Limb (tissue), 2 donors: ENCODE measurements at regions not wholly inside any gene's neighbourhood (a gene's known extent, or its start where the extent isn't known, plus 50 kb on each side); places are given as distances from the start of the nearest gene placed in this dataset.
A peak's percentile ranks its signal among the peaks of the same experiment; 100 is the strongest.

Experiments
- DNase-seq, 2 donors: peaks; one replicate each; pipeline ENCODE4 v3.0.0-alpha.2; 2016; ENCODE audit errors: extremely low spot score in 2 of 2

GRCh38 chr9:89655990-89656657 lies 51.3 kb downstream of the GADD45G start:
- no peak for DNase-seq

DNA sequence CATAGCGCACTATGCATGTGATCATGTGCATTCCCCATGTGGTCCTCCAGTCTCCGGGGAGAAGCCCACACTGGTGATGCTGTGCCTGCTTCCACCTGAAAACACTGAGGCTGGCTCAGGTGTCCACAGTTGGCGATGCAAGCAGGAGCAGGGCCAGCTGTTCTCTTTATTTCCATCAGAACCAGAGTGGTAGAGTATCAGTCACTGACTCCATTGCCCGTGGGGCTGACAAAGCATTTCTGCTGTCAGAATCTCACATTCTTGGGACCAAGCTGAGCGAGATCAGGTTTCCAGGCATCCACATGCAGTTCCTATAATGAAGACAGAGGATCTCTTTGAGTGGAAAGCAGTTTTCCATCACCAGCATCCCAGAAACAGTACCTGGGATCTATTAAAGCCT lies 52.5 kb downstream of the GADD45G start:
- DNase-seq: no peak

GRCh38 chr9:89657765-89658164 lies 53.0 kb downstream of the GADD45G start:
- DNase-seq: no peak

DNA sequence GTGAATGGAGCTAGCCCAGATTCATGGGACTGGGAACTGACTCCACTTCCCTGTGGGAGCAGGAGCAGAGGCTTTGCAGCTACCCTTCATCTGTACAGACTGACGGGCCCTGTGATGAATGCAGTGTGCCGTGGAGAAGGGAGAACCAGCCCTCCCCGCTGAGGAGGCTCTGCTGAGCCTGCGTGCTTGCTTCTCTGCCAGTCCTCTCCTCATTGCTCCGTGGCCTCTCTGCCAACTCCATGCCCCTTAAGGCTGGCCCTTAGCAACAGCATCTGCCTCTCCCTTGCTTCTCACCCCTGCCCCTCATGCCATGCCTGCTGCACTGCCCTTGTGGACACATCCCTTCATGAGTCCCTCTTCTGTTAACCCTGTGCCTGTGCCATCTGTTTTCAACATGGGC lies 53.6 kb downstream of the GADD45G start:
- no peak for DNase-seq

GRCh38 chr9:89658931-89659330 lies 54.1 kb downstream of the GADD45G start:
- no peak for DNase-seq

- DNase-seq: no peak
Measured at GRCh38 chr9:89659473-89659872, 54.7 kb downstream of the GADD45G start.

DNA sequence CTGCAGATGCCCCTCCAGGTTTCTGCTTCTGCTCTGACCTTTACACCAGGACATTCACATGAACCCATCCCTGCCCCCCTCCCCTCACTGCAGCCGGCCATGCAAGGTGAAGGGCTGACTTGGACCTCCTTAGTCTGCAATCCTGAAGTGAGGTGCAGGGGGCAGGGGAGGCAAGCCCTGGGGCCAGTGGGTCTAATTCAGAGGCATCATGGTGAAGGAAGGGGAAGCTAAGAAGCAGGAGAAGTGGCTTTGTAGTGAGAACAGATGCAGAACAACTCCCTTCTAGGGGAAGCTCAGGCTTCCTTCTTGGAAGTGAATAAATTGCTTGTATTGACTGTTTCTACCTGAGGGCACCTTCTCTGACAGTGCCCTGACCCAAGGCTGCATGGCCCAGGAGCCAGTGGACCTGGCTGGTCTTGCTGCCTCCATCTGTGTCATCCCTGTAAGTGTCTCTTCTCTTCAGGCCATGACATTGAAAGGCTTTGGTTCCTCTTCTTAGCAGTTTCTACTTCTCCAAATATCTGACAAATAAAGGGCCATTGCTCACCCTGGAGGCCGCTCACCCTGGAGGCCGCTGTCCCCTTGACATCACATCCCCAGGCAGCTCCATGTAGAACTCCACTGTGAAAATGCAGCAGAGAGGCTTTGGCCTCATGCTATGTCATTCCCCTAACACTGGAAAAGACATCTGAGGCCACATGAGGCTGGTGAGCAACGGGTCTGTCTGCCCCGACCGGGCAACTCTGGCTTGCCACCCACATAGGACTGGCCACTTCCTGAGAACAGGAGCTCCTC lies 55.3 kb downstream of the GADD45G start:
- no peak for DNase-seq

DNA sequence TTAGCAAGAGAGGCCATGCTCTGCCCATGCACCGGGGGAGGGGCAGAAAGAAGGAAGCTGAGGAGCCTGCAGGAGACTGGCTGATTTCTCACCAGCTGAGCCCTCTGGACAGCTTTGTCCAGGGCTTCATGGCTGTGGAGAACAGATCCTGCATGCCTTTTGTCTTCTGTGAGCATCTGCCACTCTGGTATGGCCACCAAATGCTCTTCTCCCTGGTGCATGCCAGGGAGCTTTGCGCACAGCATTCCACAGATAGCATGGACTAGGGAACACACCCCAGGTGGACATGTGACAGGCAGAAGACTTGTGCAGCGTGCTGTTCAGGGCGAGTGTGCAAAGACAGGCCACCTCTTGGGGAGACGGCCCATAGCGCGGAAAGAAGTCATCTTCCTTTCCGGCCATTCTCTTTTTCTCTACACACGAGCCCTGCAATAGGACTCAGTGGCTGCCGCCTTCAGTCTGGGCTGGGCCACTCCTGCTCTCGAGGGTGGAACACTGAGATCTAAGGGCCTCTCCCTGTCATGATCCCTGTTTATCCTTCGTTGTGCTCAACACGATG lies 56.7 kb downstream of the GADD45G start:
- DNase-seq: peak in 1 of 2 donors; percentile 59

- DNase-seq: peak; percentile 96 to 98
Measured at GRCh38 chr9:89661956-89662717, 57.3 kb downstream of the GADD45G start.

- no peak for DNase-seq
Measured at GRCh38 chr9:89662718-89663613, 58.2 kb downstream of the GADD45G start.

DNA sequence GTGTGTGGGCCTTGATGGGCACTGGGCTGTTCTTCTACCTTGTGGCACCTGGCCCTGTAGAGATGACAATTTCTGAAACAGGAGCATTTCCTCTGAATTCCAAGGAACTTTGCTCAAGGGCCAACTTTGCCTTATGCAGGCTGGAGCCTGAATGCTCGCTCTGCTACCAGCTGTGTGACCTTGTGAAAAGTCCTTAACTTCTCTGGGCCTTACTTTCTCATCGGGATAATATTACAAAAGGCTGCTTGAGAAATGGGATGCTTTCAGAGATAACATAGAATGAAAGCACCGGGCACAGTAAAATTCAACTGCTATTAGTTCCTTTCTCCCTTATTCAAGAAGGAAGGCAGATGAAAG lies 58.8 kb downstream of the GADD45G start:
- DNase-seq: no peak

DNA sequence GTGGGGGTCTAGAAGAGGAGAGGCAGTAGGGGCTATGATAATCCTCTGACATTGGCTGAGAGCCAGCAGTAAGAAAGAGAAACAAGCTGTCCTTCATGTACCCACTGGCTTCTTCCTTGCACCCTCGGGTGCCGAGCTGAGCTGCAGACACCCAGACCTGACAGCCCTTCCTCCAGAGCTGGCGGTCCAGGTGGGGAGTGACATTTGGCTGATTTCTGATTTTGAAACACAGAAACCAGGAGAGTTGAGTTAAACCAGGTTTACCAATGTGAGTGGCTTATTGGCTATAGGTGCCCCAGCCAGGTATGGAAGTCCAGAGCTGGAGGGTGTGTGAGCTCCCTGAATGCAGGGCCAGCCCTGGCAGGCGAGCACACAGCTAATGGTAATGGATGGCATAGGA lies 59.2 kb downstream of the GADD45G start:
- DNase-seq: no peak

- peak in 1 of 2 donors; percentile 21 for DNase-seq
Measured at GRCh38 chr9:89664896-89665329, 60.1 kb downstream of the GADD45G start.

DNA sequence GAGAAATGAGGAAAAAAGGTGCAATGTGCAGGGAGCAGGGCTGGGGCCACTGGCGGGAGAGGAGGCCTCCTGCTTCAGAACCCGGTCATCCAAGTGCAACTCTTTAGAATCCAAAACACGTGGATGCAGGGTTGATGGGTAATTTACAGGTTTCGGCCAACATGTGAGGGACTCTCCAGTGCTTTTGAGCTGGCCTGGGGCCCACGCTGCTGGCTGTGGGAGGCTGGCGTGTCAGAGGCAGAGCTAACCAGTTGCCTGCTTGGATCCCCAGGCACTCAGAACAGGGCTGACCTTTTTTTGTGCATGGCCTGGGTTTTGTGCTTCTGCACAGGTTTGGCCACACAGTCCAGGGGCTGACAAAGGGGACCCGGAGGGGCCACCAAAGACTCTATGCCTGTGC lies 61.6 kb downstream of the GADD45G start:
- no peak for DNase-seq

GRCh38 chr9:89666950-89667349 lies 62.1 kb downstream of the GADD45G start:
- no peak for DNase-seq

- no peak for DNase-seq
Measured at GRCh38 chr9:89667726-89668125, 62.9 kb downstream of the GADD45G start.

- no peak for DNase-seq
Measured at GRCh38 chr9:89668216-89668865, 63.5 kb downstream of the GADD45G start.

DNA sequence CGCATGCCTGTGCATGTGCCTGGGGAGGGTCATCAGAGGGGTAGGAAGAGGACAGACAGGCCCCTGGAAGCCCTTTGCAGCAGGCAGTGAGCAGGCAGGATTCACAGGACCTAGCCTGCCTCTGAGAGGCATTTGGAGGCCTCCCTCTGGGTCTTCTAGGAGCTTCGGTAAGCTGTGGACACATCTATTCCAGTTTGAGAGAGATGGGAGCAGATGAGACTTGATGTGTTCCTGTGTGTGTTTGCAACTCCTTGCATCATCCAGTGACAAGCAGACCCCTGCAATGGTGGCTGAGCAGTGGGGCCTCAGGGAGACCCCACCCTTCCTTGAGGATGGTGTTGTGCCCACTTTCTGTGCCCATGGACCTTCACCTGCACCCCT lies 64.0 kb downstream of the GADD45G start:
- no peak for DNase-seq

DNA sequence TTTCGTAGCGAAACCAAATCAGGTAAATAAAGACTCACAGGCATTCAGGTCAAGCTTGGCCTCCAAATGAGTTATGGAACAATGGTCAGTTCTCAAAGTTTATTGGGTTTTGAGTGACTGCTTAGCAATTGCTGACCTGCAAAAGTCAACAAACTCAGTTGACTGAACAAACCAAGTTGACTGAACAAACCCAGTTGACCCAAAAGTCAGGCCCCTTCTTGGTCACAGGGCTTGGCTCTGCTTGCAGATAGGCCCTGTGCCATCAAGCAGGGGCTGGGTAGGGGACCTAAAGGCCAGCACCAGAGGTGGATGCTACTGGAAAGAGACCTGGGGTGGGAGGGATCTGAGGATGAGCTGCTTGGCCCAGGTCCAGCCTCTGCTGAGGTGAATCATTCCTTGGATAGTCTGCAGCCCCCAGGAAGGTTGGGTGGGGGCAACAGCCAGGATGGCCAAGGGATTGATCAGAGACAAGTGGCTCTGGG lies 64.6 kb downstream of the GADD45G start:
- no peak for DNase-seq

GRCh38 chr9:89670114-89670513 lies 65.3 kb downstream of the GADD45G start:
- peak in 1 of 2 donors; percentile 18 for DNase-seq
